ENCODE measurements at regions not wholly inside any gene's neighbourhood (a gene's known extent, or its start where the extent isn't known, plus 50 kb on each side); places are given as distances from the start of the nearest gene placed in this dataset.

DNA sequence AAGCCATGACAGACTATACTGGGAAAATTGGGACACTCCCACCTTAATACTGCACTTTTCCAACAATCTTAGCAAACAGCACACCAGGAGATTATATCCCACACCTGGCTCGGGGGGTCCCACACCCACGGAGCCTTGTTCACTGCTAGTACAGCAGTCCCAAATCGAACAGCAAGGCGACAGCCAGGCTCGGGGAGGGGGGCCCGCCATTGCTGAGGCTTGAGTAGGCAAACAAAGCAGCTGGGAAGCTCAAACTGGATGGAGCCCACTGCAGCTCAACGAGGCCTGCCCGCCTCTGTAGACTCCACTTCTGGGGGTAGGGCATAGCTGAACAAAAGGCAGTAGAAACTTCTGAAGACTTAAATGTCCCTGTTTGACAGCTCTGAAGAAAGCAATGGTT, 118.3 kb downstream of the MAGEB5 start:
- no peak for DNase-seq

DNA sequence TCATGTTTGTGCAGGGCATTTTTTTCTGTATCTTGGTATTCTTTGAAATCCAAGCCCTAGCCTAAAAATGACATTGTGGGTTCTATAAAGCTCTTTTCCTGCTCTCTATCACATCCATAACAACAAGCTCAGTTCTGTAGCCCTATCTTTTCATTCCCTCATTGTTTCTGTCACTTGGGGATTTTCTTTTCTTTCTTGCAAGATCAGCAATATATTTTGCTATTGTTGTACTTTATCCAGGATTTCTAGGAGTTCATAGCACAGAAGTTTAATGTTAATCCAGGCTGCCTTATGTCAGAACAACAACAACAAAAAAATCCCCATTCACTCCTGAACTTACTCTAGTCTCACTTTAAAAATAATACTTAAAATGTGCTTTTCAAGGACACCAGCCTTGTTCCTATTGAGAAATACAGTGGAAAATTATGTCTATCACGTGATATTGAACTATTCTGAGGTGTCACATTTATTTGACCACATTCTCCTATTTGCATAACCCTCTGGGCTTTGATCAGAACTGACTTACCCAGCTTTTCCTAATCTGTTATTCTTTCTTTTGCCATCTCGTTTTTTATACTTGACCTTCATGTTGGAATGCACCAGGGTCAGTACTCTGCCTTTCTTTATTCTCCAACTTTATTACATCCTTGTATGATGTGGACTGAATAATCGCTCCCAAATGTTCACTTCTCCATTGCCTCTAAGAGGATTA, 112.8 kb downstream of the MAGEB5 start:
- DNase-seq, result no peak

DNA sequence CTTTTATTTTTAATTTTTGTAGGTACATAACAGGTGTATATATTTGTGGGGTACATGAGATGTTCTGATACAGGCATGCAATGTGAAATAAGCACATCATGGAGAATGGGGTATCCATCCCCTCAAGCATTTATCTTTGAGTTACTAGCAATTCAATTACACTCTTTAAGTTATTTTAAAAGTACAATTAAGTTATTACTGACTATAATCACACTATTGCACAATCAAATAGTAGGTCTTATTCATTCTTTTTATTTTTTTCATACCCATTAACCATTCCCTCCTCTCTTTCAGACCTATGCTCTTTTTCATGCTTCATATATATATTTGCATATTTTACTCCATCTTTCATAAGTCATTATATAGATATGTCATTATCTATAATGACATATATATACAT, 93.3 kb downstream of the MAGEB5 start:
- DNase-seq, result no peak

DNA sequence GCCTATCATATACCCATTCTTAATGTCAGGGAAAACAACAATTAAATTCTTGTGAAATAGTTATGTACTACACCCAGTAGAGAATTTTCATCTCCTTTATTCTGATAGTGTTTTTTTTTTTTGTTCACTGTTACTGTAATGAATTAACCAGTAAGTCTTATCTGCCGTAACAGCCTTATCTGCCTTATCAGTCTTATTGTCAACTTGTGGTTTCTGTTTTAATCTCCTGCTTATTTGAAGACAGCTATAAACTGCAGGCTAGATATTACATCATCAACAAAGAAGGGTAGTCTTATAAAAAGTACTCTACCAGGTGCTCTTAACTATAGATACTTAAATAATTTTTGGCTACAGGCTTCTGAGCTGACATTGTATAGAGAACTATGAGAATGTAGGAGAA, 79.5 kb downstream of the MAGEB5 start:
- DNase-seq, result no peak

DNA sequence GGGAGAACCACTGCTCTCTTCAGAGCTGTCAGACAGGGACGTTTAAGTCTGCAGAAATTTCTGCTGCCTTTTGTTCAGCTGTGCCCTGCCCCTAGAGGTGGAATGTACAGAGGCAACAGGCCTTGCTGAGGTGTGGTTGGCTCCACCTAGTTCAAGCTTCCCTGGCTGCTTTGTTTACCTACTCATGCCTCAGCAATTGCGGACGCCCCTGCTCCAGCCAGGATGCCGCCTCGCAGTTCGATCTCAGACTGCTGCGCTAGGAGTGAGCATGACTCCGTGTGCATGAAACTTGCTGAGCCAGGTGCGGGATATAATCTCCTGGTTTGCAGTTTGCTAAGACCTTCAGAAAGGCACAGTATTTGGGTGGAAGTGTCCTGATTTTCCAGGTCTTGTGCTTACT, 70.9 kb downstream of the MAGEB5 start:
- DNase-seq, result no peak
